Endothelial cell of umbilical vein (primary cell): ENCODE measurements at regions not wholly inside any gene's neighbourhood (a gene's known extent, or its start where the extent isn't known, plus 50 kb on each side); places are given as distances from the start of the nearest gene placed in this dataset.
A peak's percentile ranks its signal among the peaks of the same experiment; 100 is the strongest.

Source experiments
- EZH2 ChIP-seq: IDR thresholded peaks from 2 replicates; pipeline ENCODE4 v1.6.1; 2012; ENCODE audit warnings: borderline replicate concordance, low read depth, mild to moderate bottlenecking, moderate library complexity, low read length, inconsistent platforms; ENCODE audit not compliant: severe bottlenecking
- FOS ChIP-seq: IDR thresholded peaks from 2 replicates; pipeline ENCODE4 v1.6.1; 2011; ENCODE audit warnings: mild to moderate bottlenecking, low read length, moderate library complexity, borderline replicate concordance; ENCODE audit not compliant: insufficient read depth
- JUN ChIP-seq: IDR thresholded peaks from 2 replicates; pipeline ENCODE4 v1.6.1; 2011; ENCODE audit warnings: borderline replicate concordance, low read depth; ENCODE audit not compliant: insufficient read length, insufficient read depth
- POLR2A ChIP-seq: IDR thresholded peaks from 2 replicates; pipeline ENCODE4 v1.6.1; 2012; ENCODE audit warnings: low read depth, mild to moderate bottlenecking, control low read depth, low read length
- POLR2AphosphoS5 ChIP-seq: IDR thresholded peaks from 2 replicates; pipeline ENCODE4 v1.6.1; 2012; ENCODE audit warnings: low read depth, mild to moderate bottlenecking, control low read depth, low read length, moderate library complexity; ENCODE audit not compliant: insufficient read depth
- TF ChIP-seq, protein P1 (sequence below), 2 donors: IDR thresholded peaks; 1 replicate in 1 of 2; 2 replicates in 1 of 2; pipeline ENCODE4 v1.5.1; 2011; ENCODE audit warnings: low read length in 2 of 2, mild to moderate bottlenecking in 2 of 2, moderate library complexity in 2 of 2, control low read depth in 1 of 2, inconsistent platforms in 1 of 2, low read depth in 1 of 2; ENCODE audit not compliant: insufficient read depth in 1 of 2; ENCODE audit errors: extremely low read depth in 1 of 2

- no peak for TF ChIP-seq POLR2A
- TF ChIP-seq, protein P1, sequence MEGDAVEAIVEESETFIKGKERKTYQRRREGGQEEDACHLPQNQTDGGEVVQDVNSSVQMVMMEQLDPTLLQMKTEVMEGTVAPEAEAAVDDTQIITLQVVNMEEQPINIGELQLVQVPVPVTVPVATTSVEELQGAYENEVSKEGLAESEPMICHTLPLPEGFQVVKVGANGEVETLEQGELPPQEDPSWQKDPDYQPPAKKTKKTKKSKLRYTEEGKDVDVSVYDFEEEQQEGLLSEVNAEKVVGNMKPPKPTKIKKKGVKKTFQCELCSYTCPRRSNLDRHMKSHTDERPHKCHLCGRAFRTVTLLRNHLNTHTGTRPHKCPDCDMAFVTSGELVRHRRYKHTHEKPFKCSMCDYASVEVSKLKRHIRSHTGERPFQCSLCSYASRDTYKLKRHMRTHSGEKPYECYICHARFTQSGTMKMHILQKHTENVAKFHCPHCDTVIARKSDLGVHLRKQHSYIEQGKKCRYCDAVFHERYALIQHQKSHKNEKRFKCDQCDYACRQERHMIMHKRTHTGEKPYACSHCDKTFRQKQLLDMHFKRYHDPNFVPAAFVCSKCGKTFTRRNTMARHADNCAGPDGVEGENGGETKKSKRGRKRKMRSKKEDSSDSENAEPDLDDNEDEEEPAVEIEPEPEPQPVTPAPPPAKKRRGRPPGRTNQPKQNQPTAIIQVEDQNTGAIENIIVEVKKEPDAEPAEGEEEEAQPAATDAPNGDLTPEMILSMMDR (IDR thresholded peaks at IDR 0.05; ENCODE audit: extremely low read depth in 1 of 2, insufficient read depth in 1 of 2, low read depth in 1 of 2, low read length in 2 of 2) = no peak
- TF ChIP-seq POLR2AphosphoS5 = no peak
- no peak for TF ChIP-seq EZH2
- TF ChIP-seq FOS = peak; percentile 12
- TF ChIP-seq JUN = no peak
Observed at GRCh38 chr6:11848852-11849731, 70.5 kb upstream of the ADTRP start.
